Renal cortical epithelial cell (primary cell): ENCODE measurements at regions not wholly inside any gene's neighbourhood (a gene's known extent, or its start where the extent isn't known, plus 50 kb on each side); places are given as distances from the start of the nearest gene placed in this dataset.
A peak's percentile ranks its signal among the peaks of the same experiment; 100 is the strongest.
"Not testable (repeated sequence)": the region's sequence is repeated elsewhere in the genome, so short reads cannot be mapped to it uniquely, and the experiment has no call there.

Experiments
- DNase-seq: peaks from one replicate; pipeline ENCODE4 v3.0.0-alpha.2; 2011; ENCODE audit warnings: low read depth

DNA sequence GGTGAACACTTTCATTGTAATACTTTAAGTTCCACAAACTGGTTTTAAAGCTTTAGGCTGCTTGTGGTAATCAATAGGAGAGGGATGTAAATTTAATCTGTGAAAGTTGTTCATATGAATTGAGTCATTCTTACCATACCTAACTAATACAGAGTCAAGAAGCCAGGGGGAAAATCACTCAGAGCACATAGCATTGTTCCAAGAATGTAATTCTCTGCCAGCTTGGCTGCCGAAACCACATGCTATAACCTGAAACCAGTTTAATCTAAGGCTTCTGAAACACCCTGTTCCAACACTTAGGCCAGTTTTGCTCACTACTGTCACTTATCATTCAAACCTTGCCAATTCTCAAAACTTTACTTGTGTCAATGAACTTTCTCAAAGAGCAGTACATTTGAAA is 528.8 kb upstream of the GRAMD2B start:
- peak; percentile 64 for DNase-seq

DNA sequence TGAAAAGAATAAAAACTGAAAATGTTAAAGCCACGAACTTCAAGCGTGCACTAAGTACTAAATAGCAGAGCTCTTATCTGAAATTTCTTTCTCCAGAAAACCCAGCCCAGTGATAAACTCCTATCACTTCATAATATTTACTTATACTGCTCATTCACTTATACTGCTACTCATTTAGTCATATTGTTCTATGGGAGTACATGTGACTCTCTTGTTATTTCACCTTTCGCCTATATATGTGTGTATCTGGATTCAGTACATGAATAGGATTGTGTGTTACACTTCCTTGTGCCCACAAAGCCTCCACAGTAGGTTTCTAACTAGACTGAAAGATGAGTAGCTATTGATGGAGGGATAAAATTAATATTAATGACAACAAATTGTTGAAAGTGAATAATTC is 526.8 kb upstream of the GRAMD2B start:
- DNase-seq = no peak

GRCh38 chr5:125897089-125897488 is 526.1 kb upstream of the GRAMD2B start:
- no peak for DNase-seq

GRCh38 chr5:125898851-125899405 is 524.3 kb upstream of the GRAMD2B start:
- DNase-seq = no peak

DNA sequence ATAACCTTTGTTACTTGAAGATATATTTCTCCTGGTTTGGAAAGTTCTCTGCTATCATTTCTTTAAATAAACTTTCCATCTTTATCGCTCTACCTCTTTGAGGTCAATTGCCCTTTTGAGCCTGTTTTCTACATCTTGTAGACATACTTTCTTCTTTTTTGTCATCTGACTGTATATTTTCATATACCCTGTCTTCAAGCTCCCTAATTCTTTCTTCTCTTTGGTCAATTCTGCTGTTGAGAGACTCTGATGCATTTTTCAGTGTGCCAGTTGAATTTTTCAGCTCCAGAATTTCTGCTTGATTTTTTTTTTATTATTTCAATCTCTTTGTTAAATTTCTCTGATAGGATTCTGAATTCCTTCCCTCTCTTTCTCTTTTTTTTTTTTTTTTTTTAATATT is 511.2 kb upstream of the GRAMD2B start:
- no peak for DNase-seq

GRCh38 chr5:125913200-125913599 is 510.0 kb upstream of the GRAMD2B start:
- DNase-seq = no peak

DNA sequence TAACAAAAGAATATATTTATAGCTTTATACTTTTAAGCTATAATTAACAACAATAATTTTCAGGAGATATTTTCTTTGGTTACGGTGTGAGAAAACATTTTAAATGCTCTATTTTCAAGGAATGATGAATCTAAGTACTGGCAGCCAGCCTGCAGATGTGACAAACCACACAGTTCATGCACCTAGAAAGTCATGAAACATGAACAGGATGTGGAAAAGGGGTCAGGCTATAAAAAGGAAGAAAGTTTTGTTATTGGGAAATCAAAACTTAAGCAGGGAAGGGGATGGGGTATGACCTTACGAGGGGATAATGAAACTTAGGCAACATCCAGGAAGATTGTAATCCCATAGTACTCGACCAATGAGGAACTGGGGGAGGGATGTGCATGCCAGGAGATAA is 508.7 kb upstream of the GRAMD2B start:
- peak; percentile 18 for DNase-seq

GRCh38 chr5:125923958-125924357 is 499.3 kb upstream of the GRAMD2B start:
- not testable (repeated sequence) for DNase-seq

- no peak for DNase-seq
Observed at GRCh38 chr5:125926172-125926571, 497.0 kb upstream of the GRAMD2B start.

GRCh38 chr5:125928663-125929062 is 494.5 kb upstream of the GRAMD2B start:
- DNase-seq = peak; percentile 61

GRCh38 chr5:125950012-125950615 is 473.1 kb upstream of the GRAMD2B start:
- peak; percentile 77 for DNase-seq

GRCh38 chr5:125961150-125961549 is 462.1 kb upstream of the GRAMD2B start:
- no peak for DNase-seq

GRCh38 chr5:125965577-125965976 is 457.6 kb upstream of the GRAMD2B start:
- no peak for DNase-seq

DNA sequence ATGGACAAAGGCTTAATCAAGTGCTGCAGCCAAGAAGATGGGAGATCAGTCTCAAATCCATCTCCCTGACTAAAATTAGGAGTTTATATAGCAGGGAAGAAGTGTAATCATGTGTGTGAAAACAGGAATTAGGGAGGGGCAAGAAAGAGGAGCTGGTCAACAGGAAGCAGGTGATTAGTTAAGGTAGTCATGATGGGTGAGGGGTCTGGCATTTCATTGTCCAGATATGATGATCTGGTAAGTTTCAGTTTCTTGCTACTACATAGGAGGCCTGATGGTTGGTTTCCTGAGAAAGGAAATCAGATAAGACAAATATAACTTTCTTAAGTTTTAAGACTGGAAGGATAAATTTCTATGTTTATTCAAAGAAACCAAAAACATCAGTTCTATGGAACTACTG is 455.6 kb upstream of the GRAMD2B start:
- DNase-seq = no peak

GRCh38 chr5:125969011-125969813 is 454.0 kb upstream of the GRAMD2B start:
- DNase-seq = no peak

DNA sequence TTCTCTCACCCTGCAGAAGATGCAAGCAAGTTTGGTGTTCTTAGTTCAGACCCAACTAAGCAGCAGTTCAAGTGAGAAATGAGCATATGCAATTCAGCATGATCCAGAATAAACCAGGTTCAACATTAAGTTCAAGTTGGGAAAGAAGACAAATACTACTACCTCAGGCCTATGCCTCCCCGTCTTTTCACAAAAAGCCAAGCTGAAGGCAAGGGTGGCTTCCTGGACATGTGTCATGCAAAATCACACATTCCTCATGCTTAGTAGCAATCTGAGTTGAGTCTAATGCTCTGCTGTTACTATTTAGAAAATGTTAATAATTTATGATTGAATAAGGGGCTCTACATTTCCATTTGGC is 453.4 kb upstream of the GRAMD2B start:
- no peak for DNase-seq

GRCh38 chr5:125970631-125971307 is 452.4 kb upstream of the GRAMD2B start:
- DNase-seq = peak; percentile 17

DNA sequence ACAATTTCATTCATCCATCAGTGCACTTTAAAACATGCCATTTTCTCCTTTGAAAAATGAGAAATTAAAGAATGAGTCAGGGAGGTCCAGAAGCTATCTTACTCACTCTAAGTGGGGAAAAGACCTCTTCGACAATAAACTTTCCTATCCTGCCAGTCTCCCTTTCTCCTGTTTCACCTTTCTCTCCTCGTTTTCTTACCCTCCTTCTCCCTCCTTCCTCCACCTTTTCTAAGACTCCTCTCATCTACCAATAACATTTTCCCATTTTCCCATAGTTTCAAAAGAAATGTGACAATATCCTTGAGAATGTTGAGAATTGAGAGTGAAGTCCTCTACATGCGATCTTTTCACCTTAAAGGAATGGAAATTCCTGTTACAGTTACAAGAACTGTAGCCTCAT is 450.5 kb upstream of the GRAMD2B start:
- DNase-seq = no peak

DNA sequence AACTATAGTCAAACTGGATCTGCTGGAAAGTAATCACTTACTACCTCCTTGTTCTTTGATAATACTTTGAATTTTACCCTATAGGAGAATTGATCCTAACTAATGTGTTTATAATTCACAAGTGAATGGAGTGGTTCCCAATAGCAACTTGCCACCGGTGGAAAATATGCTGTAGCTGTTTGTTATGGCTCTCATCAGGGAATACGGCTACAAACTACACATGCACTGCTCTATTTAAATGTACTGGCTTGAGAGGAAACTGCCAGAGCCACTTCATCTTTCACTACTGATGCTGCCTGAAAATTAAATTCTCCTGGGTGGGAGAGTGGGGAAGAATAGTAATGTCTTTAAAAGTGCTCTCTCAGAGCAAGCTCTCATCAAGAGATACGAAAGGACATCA is 448.5 kb upstream of the GRAMD2B start:
- no peak for DNase-seq

DNA sequence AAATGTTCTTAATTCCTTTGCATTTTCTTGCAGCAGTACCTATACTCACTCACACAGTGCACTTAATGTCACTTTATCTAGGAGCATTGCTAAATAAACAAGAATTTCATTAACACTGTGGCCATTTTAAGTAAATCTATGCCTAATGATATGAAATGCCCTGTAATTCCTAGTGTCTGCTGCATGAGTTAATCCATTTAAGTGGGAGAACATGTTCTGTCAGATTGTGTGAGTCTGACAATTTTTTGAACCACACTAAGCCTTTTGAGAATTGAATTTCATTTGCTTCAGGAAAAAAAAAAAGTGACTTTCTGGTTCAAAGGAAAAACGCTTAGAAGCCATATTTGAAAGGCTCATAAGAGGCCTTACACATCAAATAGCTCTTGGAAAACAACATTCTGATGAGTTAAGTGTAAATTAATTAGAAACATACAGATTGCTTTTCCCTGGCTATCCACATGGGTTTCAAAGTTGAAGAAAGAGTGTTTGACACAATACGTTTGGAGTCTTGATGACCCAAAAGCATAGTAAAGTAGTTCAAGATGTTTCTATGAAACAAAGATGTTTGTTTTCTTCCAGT is 446.7 kb upstream of the GRAMD2B start:
- no peak for DNase-seq

DNA sequence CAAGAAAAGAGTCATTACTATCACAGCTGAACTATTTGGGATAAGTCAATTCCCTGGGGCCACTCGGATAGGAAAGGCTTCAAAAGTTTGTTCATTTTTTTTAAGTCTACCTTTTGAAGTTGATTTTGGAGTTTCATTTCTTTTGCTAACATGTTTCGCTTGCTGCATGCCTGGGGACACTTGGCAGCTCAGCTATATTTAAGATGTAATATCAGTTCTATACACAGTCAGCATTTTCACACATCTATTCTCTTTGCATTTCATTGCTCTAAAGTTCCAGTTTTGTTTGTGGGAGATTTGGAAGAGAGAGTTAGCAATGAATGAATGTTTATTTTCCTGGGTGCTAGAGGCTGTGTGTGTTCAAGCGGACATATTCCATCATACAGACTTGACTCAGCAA is 445.2 kb upstream of the GRAMD2B start:
- DNase-seq = no peak

DNA sequence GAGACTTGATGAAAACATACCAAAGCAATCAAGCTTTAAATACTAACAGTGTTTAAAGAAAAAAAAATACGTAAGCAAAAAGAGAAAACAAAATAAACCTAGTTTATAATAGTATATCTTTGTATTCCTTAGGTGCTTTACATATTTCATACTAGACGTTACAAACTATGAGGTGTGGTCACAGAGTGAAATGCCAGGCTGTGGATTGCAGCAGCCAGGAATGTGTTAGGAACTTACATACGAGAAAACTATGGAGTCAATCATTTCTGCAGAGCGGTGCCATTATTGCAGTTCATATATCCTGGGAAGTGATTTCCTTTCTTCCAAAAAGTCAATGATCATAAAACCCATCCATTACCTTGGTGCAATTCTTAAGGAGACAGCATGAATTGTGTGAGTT is 443.6 kb upstream of the GRAMD2B start:
- DNase-seq = no peak
